WTC11 (cell line): ENCODE measurements at regions not wholly inside any gene's neighbourhood (a gene's known extent, or its start where the extent isn't known, plus 50 kb on each side); places are given as distances from the start of the nearest gene placed in this dataset.

Source experiments
- NFE2L1 ChIP-seq: sonication (generic); formaldehyde crosslinking; IDR thresholded peaks from 2 replicates; pipeline ENCODE4 v1.8.1; 2023; ENCODE audit warnings: missing genetic modification reagents
- NR1H2 ChIP-seq: sonication (generic); formaldehyde crosslinking; IDR thresholded peaks from 2 replicates; pipeline ENCODE4 v1.9.0; 2021; ENCODE audit warnings: mild to moderate bottlenecking, moderate library complexity, missing genetic modification reagents
- NR2C2 ChIP-seq: sonication (generic); formaldehyde crosslinking; IDR thresholded peaks from 2 replicates; pipeline ENCODE4 v1.8.0; 2022; ENCODE audit warnings: mild to moderate bottlenecking, missing genetic modification reagents
- TF ChIP-seq, protein P1 (sequence below): fragments of 200-600 bp; IDR thresholded peaks from 2 replicates; pipeline ENCODE4 v1.8.0; 2022; ENCODE audit warnings: antibody characterized with exemption

DNA sequence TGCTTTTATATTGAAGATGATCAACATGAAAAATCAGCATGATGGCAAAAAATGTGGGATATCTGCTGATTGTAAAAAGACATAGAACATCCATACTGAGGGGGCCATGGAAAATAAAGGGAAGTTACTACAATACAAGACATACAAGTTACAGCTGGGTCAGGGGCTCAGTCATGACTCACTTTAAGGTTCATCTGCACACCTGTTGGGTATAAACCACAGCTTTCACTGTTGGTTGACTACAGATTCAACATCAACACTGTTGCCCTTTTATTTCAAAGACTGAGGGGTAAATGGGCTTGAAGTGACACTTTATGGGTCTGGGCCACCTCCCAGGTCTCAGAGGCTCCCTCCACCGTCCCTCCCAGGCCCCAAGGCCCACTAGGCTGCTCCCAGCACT, 98.1 kb upstream of the IRS2 start:
- TF ChIP-seq, protein P1, sequence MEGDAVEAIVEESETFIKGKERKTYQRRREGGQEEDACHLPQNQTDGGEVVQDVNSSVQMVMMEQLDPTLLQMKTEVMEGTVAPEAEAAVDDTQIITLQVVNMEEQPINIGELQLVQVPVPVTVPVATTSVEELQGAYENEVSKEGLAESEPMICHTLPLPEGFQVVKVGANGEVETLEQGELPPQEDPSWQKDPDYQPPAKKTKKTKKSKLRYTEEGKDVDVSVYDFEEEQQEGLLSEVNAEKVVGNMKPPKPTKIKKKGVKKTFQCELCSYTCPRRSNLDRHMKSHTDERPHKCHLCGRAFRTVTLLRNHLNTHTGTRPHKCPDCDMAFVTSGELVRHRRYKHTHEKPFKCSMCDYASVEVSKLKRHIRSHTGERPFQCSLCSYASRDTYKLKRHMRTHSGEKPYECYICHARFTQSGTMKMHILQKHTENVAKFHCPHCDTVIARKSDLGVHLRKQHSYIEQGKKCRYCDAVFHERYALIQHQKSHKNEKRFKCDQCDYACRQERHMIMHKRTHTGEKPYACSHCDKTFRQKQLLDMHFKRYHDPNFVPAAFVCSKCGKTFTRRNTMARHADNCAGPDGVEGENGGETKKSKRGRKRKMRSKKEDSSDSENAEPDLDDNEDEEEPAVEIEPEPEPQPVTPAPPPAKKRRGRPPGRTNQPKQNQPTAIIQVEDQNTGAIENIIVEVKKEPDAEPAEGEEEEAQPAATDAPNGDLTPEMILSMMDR: no peak
- TF ChIP-seq NFE2L1 (CRISPR knock-in tag) (no peak), NR1H2 (CRISPR knock-in tag) (no peak), NR2C2 (CRISPR knock-in tag) (no peak)
